Breast epithelium (tissue), 4 donors: ENCODE measurements at regions not wholly inside any gene's neighbourhood (a gene's known extent, or its start where the extent isn't known, plus 50 kb on each side); places are given as distances from the start of the nearest gene placed in this dataset.

ENCODE experiments used
- DNase-seq, 2 donors: peaks; one replicate each; pipeline ENCODE4 v3.0.0-alpha.2; 2019; ENCODE audit warnings: low spot score in 2 of 2
- H3K27ac ChIP-seq, 2 donors: fragments of 200-600 bp; sonication (generic) in 1 of 2; one replicate each; pipeline ENCODE4 v1.5.1; 2016 to 2019; ENCODE audit warnings: mild to moderate bottlenecking in 1 of 2
- H3K27me3 ChIP-seq, 2 donors: fragments of 200-600 bp; sonication (generic) in 1 of 2; one replicate each; pipeline versions ENCODE4 v1.5.1 to v1.6.0; 2017 to 2019; ENCODE audit warnings: control low read depth in 1 of 2, mild to moderate bottlenecking in 1 of 2
- H3K36me3 ChIP-seq: fragments of 200-600 bp; one replicate; pipeline ENCODE4 v1.5.1; 2019
- H3K4me1 ChIP-seq, 2 donors: fragments of 200-600 bp; sonication (generic); one replicate each; pipeline ENCODE4 v1.5.1; 2016 to 2019; ENCODE audit warnings: control low read depth in 1 of 2
- H3K4me3 ChIP-seq, 3 donors: fragments of 200-600 bp; sonication (generic); 1 replicate in 2 of 3; 2 replicates in 1 of 3; pipeline ENCODE4 v1.5.1; 2016 to 2019; ENCODE audit warnings: mild to moderate bottlenecking in 3 of 3, moderate library complexity in 2 of 3
- H3K9me3 ChIP-seq, 2 donors: fragments of 200-600 bp; sonication (generic) in 1 of 2; one replicate each; pipeline ENCODE4 v1.5.1; 2016 to 2019; ENCODE audit warnings: control low read depth in 1 of 2
- POLR2A ChIP-seq: fragments of 450-650 bp; IDR thresholded peaks from one replicate; pipeline ENCODE4 v1.6.1; 2016; ENCODE audit warnings: antibody characterized with exemption, mild to moderate bottlenecking, moderate library complexity
- POLR2AphosphoS5 ChIP-seq, 3 donors: sonication (generic); formaldehyde crosslinking; IDR thresholded peaks; one replicate each; pipeline ENCODE4 v1.6.1; 2017; ENCODE audit warnings: antibody characterized with exemption in 3 of 3
- intact Hi-C: fragments of 100-400 bp; cut with DNase I; formaldehyde crosslinking; loops from one replicate; pipeline ENCODE4 v1.15.1; 2023; ENCODE audit warnings: low total_unique reads
- TF ChIP-seq, protein P1 (sequence below), 3 donors: fragments of 450-650 bp; IDR thresholded peaks; one replicate each; pipeline ENCODE4 v1.5.1; 2016 to 2017; ENCODE audit warnings: antibody characterized with exemption in 3 of 3, mild to moderate bottlenecking in 3 of 3, moderate library complexity in 3 of 3

DNA sequence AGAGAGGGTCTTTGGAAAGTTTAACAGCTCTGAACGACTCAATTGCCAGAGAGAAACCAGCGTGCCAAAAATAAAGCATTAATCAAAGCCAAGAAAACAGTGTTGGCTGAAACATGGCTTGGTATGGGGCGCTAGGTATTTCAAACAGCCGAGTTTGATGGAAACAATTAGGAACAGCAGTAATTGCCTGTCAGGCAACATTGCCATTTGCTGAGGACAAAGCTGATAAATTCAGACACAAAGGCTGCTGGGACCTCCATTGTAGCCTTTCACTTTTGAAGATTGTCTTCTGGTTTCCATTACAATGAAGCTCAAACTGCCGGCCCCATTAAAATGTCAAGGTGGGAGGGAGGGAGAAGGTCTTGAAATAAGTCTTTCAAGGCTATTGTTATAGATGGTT, 125.4 kb upstream of the SPDL1 start:
- no peaks in the 10 kb centered on the region for H3K27me3 ChIP-seq
- H3K36me3 ChIP-seq: no peaks in the 10 kb centered on the region
- DNase-seq: no peak
- H3K4me3 ChIP-seq: no peak overlapping the region
- intact Hi-C loops: no loop called here
- H3K9me3 ChIP-seq: no peaks in the 10 kb centered on the region
- TF ChIP-seq, protein P1, sequence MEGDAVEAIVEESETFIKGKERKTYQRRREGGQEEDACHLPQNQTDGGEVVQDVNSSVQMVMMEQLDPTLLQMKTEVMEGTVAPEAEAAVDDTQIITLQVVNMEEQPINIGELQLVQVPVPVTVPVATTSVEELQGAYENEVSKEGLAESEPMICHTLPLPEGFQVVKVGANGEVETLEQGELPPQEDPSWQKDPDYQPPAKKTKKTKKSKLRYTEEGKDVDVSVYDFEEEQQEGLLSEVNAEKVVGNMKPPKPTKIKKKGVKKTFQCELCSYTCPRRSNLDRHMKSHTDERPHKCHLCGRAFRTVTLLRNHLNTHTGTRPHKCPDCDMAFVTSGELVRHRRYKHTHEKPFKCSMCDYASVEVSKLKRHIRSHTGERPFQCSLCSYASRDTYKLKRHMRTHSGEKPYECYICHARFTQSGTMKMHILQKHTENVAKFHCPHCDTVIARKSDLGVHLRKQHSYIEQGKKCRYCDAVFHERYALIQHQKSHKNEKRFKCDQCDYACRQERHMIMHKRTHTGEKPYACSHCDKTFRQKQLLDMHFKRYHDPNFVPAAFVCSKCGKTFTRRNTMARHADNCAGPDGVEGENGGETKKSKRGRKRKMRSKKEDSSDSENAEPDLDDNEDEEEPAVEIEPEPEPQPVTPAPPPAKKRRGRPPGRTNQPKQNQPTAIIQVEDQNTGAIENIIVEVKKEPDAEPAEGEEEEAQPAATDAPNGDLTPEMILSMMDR (IDR thresholded peaks at IDR 0.05): no peak
- TF ChIP-seq POLR2A: no peak
- no peak overlapping the region for H3K27ac ChIP-seq
- no peaks in the 10 kb centered on the region for H3K4me1 ChIP-seq

DNA sequence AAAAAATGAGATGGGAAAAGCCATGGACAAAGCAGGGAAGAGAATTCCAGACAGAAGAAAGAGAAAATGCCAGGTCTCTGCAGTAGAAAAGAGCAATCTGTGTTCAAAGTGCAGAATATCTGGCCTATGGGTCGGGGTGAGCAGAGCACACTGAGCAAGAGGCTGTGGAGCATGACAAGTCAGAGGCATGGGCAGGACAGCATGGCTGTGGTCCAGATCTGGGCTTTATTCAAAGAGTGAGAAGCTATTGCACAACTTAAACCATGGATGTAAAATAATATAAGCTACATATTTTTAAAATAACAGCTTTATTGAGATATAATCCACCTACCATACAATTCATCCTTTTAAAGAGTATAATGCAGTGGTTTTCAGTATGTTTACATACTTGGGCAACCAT, 133.1 kb upstream of the SPDL1 start:
- H3K27ac ChIP-seq: no peak overlapping the region
- H3K4me1 ChIP-seq: no peaks in the 10 kb centered on the region
- intact Hi-C loops: no loop called here
- H3K4me3 ChIP-seq: no peak overlapping the region
- H3K36me3 ChIP-seq: no peaks in the 10 kb centered on the region
- H3K9me3 ChIP-seq: no peaks in the 10 kb centered on the region
- TF ChIP-seq, protein P1 (IDR thresholded peaks at IDR 0.05): no peak
- TF ChIP-seq POLR2AphosphoS5 (IDR thresholded peaks at IDR 0.05): no peak
- no peak for TF ChIP-seq POLR2A
- no peaks in the 10 kb centered on the region for H3K27me3 ChIP-seq
- DNase-seq: no peak

DNA sequence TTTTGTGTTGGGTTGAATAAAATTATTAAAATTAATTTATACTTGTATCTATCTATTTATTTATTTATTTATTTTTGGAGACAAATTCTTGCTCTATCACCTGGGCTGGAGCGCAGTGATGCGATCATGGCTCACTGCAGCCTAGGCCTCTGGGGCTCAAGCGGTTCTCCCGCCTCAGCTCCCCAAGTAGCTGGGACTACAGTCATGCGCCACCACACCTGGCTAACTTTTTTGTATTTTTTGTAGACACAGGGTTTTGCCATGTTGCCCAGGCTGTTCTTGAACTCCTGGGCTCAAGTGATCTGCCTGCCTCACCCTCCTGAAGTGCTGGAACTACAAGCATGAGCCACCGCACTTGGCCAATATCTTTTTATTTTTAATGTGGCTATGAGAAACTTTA, 134.7 kb upstream of the SPDL1 start:
- Histone ChIP-seq H3K27me3 (no peaks in the 10 kb centered on the region), H3K4me1 (no peaks in the 10 kb centered on the region), H3K27ac (no peak overlapping the region), H3K4me3 (no peak overlapping the region), H3K9me3 (no peaks in the 10 kb centered on the region), H3K36me3 (no peaks in the 10 kb centered on the region)
- no peak for TF ChIP-seq POLR2A
- TF ChIP-seq POLR2AphosphoS5 (IDR thresholded peaks at IDR 0.05): no peak
- no peak for DNase-seq
- intact Hi-C loops: no loop called here

DNA sequence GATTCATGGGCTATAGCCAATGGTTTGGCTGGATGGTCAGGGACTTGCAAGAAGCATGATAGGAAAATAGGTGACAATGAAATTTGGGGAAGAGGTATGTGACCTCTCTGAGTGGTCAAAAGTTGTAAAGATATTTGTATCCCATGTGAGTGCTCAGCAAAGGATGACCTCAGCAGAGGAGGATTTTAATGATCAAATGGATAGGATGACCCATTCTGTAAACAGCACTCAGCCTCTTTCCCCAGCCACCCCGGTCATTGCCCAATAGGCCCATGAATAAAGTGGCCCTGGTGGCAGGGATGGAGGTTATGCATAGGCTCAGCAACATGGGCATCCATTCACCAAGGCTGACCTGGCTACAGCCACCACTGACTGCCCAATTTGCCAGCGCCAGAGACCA, 138.4 kb upstream of the SPDL1 start:
- Histone ChIP-seq H3K36me3 (no peaks in the 10 kb centered on the region), H3K9me3 (no peaks in the 10 kb centered on the region), H3K27me3 (no peaks in the 10 kb centered on the region), H3K27ac (no peak overlapping the region), H3K4me1 (no peaks in the 10 kb centered on the region), H3K4me3 (no peak overlapping the region)
- TF ChIP-seq POLR2A: no peak
- no peak for TF ChIP-seq POLR2AphosphoS5 (IDR thresholded peaks at IDR 0.05)
- TF ChIP-seq, protein P1 (IDR thresholded peaks at IDR 0.05): no peak
- intact Hi-C loops: no loop called here
- DNase-seq: no peak

DNA sequence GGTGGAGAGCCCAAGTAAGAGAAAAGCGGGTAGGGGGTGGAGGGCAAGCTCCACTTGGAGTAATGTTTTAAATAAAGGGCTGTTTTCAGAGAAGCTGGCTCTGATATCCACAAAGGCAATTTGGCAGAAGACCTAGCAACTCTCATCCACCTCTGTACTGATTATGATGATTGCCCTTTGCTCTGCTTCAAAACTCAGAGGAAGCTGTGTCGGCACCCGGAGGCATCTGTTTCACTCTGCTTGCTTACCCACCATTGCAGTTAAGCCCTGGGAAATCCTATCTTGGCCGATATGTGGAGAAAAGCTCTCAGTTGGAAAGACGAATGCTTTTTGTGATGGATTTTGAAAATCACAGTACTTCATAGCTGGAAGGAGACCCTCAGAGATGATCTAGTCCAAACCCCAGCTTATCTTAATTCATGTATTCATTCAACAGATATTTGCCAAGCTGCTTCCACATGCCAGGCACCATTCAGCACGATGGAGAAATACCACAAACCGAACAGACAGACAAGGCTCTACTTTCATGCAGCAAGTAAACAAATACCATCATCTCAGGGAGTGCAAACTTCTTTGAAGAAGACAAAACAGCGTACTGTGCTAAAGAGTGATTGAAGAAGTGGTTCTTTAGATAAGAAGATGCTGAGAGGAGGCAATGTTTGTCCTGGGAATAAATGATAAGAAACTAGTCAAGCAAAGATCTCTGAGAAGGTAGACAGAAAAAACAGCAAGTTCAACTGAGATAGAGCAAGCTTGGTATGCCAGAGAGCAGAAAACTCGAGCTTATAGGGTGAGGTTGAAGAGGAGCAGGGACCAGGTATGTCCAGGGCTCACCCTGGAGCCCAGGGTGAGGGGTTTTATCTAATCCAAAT, 140.4 kb upstream of the SPDL1 start:
- Histone ChIP-seq H3K27me3 (no peaks in the 10 kb centered on the region), H3K27ac (peak overlapping the region in 1 of 2 donors; percentile 56), H3K4me1 (no peaks in the 10 kb centered on the region), H3K4me3 (no peak overlapping the region), H3K36me3 (no peaks in the 10 kb centered on the region), H3K9me3 (no peaks in the 10 kb centered on the region)
- no peak for DNase-seq
- intact Hi-C loops: no loop called here
- TF ChIP-seq POLR2A (no peak), POLR2AphosphoS5 (IDR thresholded peaks at IDR 0.05) (no peak)
- TF ChIP-seq, protein P1 (IDR thresholded peaks at IDR 0.05): no peak
